HS-27A (cell line): ENCODE measurements at regions not wholly inside any gene's neighbourhood (a gene's known extent, or its start where the extent isn't known, plus 50 kb on each side); places are given as distances from the start of the nearest gene placed in this dataset.

Experiments
- DNase-seq: peaks from one replicate; pipeline ENCODE4 v3.0.0-alpha.2; 2012; ENCODE audit warnings: low read depth, missing footprints

DNA sequence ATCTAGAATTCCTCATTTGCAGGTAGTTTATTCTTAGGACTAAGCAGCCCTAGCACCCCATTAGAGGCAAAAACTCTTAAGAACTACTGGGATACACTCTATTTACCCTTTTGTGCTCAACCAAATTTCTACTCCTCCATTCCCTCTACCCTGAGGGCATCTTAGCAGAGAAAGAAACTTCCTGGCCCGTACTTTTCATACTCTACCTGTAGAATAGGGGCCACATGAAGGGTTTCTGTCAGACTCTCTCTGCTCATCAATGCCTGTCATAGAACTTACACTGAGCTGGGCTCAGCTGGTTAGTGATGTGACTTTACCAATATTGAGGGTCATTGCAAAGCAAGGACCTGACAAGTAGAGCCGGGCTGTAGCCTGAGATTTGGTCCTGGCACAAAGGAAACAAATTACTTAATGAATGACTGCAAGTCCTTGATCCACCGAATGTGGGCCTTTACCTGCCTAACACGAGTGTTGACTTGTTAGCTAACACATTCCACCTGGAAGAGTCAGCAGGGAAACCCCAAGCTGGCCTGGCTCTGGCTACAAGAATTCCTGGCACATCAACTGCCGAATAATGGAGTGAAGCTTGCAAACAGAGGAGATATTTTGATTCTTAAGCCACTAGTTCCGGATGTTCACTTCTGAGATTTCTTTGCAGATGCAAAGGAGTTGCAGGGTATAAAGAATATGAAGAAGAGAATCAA is 280.5 kb upstream of the JAG1 start:
- no peak for DNase-seq

DNA sequence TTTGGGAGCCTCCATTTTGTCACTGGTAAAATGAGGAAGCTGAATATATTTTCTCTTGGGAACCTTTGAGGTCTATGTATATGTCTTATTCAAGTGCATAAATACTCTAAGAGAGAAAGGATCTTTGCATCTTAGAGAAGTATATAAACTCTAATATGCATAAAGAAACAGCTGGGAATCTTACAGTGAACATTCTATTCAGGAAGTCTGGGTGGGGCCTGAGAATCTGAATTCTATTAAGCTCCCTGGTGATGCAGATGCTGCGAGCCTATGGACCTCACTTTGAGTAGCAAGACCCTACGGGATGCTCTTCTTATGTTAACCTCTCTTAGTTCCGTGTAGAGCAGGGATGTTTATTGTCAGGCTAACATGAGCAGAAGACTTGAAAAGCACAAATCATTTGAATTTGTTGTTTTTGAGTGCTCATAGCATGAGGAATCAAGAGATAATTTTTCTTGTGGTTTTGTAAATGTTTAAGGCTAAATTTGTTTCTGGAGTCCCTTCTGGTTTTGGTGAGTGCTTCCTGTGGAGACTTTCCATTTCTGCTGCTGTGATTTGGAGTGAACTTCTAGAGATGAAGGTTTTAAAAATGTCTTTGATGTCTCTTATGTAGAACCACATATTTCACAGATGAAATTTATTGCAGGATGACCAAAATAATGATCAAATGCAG is 281.2 kb upstream of the JAG1 start:
- no peak for DNase-seq

DNA sequence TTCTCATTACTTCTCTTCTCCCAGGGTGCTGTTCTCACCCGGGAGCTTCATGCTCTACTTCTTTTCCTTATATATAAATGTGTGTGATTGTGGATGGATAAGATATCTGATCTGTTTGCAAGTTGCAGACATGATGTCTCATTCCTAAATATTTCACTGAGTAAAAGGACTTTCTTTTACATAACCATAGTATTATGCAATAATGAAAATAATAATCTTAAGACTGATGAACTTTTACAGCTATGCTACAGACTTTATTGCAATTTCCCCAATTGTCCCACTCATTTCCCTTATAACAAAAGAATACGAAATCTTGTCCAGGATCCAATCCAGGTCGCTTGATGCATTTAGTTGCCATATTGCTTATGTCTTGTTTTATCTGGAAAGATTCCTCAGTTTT is 284.5 kb upstream of the JAG1 start:
- DNase-seq: no peak

DNA sequence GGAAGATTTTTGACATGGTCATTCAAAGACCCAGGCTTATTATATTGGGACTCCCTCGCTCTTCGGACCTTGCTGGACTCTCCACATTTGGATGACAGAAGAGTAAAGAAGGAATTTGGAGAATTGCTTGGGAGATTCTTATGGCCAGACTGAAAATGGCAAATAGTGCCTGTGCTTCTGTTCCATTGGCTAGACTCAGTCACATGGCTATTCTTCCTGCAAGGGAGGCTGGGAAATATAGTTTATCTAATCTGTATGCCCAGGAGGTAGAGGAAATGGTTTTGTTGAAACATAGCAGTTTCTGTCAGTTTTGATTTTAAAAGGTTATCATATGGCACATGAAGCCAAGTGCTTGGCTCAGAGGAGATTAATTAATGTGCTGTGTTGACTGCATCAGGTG is 286.6 kb upstream of the JAG1 start:
- no peak for DNase-seq

DNA sequence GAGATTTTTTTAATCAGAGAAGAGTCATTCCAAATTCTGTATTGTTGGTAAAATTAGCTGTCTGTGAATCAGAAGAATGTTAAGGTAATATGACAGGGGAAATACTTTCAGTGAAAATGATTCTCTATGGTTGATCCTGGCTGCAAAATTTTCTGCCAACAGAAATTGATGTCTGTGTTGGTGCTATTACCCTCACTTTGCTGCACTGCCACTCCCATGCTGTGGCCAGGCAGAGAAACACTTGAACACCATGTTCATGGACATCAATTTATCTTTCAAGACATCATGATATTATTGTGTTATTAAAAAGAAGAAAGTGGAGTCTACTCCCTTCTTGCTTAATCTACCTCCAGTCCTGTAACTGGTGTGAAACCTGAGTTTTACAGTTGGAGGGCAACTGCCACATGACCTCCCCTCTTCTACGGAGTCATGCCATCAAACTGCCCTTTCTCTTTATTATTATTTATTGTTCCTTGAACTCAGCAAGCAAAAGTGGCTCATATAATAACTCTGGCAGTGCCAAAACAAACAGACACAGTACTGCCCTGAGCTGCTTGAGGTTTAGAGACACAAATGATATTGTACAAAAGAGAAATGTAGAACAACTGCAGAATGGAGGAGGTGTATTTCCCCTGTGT is 288.0 kb upstream of the JAG1 start:
- no peak for DNase-seq

DNA sequence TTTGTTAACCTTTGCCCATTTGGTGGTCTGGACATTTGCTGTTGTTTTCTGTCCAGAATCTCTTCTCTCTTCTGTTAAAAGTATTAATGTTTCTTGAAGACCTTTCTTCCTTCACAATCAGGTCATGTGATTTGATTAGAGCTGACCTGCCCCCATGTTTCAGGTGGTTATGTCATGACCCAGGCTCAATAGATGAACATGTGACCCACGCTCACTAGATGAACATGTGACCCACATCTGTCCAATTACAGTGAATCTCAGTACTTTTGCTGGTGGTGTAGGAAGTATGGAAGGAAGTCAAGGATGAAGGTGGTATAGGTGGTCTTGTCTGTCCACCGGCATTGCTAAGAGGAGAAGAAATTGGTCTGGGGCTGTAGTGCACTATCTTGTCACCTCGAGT is 289.1 kb upstream of the JAG1 start:
- DNase-seq: no peak

DNA sequence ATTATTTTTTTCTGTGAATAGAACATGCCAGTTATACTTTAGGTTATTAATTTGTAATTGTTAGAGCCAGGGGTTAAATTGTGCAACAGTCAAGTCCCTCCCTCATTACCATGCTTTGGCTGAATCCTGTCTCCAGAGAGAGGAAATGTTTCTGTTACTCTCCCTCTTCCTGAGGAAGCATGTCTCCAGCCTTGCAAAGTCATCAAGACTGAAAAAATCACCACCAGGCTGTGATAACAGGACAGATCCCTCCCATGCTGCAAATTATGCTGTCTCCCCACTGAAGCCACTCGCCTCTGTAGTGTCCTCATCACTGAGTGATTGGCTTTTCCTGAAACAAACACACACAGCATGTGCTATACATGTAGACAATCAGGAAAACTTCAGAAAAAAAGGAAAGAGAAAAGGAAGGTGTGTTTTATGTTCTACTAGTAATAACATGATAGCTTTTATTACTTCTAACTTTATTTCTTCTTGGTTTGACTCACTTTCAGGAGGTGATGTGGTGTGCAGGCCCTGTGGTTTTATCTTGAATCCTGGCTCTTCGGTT is 290.0 kb upstream of the JAG1 start:
- no peak for DNase-seq

DNA sequence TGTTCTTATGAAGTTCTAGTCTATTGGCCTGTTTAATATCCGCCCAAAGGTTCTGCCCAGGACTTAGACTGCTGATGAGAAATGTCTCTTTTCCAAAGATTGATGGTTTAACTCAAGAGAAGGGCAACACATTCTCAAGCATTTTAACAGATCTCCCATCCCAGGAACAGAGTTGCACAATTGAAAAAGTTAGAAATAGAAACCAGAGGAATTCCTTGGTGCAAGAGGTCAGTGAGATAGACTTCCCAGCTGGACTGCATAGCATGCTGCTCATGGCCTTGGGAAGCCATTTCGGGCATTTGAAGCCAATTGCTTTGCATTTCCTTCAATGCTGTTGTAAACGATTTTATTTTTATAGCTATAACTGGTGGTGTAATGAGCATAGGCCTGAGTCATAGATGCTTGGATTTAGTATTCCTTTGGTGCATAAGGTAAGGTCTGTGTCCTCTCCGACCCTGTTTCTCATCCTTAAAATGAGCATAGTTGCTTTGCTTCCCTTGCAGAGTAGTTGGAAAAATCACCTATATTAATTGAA is 292.2 kb upstream of the JAG1 start:
- DNase-seq: no peak

DNA sequence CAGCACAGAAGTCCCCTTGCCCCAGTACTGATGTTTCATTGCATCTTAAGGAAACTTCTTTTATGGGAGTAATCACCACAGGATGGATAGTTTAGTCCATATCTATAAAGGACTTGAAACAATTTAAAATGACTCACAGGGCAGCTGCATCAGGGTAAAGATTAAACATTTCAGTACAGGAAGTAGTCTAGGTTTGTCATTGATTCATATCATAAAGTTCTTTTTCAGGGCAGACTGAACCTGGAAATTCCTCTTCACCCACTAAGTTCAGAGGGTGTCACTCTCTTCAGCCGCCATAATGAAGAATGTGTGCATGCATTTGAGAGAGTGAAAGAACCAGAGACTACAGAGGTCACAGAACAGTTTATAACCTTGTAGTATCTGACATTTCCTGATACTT is 296.3 kb upstream of the JAG1 start:
- no peak for DNase-seq

DNA sequence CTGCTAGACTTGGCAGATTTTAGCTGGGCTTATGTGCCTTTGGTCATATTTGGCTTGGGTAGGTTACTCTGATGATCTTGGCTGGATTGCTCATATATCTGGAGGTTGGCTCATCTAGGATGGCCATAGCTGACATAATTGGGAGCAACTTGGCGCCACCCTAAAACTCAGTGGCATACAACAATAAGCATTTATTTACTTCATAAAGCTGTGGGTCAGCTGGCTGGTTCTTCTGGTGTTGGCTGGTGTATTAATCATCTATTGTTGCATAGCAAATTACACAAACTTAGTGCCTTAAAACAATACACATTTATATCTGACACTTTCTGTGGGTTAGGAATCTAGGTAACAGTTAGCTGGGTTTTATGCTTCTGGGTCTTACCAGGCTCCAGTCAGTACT is 297.3 kb upstream of the JAG1 start:
- DNase-seq: no peak

DNA sequence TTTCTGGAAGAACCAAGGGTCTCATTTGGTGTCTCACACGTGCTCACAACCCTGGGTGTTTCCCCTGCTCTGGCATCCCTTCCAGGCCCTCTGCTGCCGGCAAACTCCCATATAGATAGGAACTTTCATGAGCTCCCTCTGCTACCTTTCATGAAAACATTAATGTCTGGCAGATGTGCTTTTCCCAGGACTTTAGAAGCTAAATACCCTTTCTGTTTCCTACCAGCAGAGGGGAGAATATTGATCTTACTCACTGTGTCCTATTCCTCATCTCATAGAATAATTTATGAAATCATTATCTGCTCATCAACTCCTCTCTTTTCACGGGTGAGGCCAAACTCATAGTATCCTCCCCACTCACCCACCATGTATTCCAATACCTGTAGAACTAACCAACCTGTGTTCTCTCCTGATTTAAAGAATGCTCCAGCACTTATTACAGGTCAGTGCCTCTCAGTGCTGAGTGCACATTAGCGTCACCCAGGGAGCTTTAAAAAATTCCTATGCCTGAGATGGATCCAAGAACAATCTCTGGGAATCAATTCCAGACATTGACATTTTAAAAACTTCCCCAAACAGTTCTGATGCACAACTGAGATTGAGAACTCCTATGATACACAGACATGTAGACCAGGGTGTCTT is 298.5 kb upstream of the JAG1 start:
- DNase-seq: no peak

DNA sequence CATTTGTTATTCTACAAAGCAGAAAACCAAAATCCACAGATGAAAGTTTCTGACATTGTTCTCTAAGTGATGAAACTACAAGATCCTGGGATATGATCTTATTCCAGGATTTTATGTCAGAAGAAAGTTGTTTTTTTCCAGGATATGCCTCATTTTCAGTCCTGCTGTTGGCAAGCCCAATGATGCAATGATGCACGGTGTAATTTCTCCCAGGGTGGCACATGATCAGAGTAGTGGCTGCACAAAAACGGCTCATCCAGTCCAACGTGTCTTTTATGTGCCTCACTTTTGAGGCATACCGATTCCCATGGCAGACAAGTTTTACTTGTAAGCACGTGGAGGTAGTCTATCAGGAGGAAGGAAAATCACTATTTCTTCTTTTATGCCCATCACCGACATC is 302.3 kb upstream of the JAG1 start:
- no peak for DNase-seq

DNA sequence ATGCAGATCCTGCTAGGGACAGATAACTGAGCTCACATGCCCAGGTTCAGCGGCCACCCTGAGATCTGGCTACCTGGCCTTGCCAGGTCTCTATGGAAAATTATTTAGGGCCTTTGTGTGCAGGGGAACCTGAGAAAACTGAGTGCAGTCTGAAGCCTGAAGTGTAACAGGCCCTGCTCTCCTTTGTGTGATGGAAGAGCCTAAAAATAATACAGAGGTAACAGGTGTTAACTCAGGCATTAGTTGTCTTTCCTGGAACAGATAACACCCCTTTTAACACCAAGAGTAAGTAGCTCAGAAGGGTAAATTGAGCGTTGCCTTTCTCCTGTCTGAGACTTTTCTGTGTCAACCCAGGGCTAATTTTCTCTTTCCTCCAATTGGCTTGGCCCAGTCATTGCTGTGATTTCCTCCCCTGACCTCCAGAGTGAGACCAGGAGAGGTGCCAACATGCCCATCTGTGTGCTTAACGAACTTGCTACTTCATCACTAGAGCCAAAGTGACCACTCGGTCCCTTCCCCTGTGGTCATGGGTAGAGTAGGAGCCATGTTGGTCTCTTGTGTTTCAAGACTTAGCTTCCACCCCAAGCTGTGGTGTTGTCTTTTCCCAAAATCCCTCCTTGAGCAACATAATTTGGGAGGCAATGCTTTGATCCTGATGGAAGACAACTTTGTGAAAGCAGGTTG is 304.4 kb upstream of the JAG1 start:
- no peak for DNase-seq

DNA sequence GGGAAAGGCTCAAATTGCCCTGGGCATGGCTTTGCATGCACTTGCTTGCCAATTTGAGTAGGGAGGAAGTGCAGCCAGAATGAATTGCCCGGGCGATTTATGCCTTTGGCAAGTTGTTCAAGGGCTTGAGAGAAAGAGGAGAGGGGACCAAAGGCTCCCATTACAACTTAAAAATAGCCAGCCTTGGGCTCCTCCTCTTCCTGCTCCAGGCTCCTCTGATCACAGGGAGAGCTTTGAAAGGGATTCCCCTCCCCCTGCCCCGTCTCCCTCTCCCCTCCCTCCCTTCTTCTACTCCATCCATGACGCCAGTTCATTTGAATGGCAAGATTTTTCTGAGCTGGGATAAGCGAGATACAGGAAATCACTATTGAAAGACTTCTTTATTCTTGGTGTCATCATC is 304.9 kb upstream of the JAG1 start:
- DNase-seq: no peak

DNA sequence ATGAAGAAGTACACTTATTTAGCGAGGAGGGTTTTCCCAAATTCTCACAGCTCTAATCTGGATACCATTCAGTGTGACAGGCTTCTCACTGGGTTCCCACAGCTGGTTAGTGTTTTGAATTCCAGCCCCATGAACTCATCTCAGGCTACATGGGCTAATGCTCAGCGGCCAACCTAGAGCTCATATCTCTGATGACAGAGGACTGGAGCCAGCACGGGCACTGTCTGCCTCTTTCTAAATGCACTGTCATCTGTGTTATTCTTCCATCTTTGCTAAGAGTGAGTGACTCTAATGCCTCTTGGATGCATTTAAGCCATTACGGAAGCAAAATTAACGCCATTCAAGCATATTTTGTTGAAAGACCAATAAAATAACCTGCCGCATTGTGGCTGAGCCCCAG is 308.9 kb upstream of the JAG1 start:
- DNase-seq: peak; percentile 75

DNA sequence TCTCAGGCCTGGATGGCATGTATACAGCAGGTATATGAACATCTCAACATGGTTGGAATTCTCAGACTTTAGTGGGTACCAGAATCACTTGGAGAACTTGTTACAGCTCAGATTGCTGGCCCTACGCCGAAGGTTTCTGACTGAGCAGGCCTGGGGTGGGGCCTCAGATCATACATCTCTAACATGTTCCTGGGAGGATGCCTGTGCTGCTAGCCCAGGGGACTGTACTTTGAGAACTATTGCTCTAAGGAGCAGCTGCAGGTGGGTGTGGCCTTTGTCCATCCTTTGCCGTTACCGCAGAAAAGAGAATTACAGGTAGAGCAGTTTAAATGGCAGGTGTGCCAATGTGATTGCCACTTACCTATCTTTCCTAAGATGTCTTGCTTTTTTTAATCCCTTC is 310.5 kb upstream of the JAG1 start:
- no peak for DNase-seq

DNA sequence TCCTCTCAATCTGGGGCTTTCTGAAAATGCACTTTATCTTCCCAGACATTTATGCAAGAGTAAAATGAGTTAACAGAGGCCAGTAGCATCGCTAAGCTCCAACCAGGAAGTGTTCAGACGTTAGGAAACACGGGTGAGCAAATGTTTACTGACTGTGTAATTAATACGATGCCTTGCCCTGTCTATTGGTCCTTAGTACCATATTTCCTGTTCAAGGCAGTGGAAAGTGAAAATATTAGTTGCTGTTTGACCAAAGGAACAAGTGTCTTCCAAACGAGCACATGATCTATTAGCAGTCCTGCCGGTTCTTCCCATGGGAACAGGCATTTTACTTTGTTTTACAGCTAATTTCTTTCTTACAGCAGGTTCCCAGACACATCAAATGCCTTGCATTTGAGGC is 311.1 kb upstream of the JAG1 start:
- no peak for DNase-seq

DNA sequence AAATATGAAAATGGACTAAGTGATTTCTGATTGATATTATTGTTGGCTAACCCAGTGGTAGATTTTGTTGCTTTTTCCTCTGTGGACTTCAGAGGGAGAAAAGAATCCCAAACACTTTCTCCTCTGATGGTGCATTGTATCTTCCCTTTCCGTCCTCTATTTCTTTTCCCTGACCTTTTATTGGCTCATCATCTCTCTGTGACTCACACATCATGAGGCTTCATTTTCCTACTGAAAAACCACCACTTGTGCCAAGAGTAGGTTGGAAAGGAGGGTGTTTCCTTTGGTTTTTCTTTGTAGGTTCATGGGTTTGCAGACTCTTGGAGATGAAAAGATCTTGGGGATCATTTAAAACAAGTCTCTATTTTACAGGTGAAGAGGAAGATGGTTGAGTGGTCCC is 311.7 kb upstream of the JAG1 start:
- no peak for DNase-seq

DNA sequence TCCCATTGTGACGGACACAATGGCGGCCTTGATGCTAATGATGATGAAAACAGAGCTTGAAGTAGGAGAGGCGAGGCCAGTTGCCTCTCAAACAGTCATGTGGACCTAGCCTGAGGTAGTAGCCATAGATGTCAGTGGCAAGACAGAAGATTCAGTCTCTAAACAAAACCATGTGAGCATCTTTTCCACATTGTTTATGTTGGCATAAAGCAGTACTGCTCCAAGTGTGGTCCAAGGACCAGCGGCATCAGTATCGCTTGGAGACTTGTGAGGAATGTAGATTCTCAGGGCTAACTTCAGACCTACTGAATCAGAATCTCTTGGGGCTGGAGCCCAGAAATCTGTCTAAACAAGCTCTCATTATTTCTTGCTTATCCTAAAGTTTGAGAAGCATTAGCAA is 312.8 kb upstream of the JAG1 start:
- no peak for DNase-seq

DNA sequence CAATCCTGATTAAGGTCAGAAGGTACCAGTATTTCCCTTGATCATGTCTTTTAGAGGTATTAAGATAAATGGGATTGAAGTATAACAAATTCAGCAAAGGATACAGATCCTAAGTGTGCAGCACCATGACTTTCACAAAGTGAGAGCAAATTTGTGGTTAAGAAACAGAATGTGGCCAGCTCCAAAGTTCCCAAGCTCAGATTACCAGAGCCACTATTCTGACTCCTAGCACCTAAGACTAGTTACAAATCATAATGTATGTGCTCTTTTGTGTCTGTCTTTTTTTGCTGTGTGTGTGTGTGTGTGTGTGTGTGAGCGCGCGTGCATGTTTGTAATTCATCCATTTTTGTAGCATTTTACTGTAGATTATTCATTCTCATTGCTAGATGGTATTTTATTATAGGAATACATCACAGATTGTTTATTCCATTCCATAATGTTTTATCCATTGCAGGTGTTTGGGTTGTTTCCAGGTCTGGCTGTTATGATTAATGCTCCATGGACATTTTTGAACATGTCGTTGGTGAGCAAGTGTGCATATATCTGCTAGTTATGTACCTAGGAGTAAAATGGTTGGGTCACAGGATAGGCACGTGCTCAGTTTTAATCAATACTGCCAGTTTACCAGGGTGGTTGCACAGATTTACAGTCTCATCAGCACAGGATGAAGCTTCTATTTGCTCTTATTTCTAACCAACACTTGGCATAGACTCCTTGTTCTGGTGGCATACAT is 314.0 kb upstream of the JAG1 start:
- DNase-seq: no peak

DNA sequence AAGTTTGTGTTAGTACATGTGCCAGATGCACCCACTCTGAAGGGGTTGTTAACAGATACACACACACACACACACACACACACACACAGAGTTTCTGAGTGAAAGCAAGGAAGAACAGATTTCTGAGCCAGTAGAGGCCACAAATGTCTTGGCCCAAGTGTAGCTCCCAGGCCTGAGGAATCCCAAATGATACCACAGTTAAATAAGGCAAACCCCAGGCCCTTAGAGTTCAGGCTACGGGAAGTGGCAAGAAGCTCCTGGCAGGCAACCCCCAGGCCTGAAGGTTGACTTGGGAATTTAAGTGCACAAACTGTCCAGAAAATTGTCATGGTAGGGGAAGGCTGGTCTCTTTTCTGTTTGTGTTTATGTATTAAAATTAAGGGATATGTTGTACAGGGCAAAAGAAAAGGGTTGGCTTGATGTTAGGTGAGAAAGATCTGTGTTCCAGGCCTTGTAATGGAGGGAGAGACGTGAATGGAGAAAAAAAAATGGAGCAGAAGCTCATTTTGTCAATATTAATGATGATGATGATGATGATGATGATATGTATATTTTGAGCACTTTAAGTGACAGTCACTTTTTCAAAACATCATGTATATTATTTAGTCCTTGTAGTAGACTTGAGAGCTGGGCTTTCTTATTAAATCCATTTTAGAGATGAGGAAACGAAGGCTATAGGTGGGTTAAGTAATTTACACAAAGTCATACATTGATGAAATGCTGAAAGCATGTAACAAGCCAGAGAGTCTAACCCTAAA is 317.0 kb upstream of the JAG1 start:
- DNase-seq: no peak
